Activated gamma-delta T cell (primary cell): ENCODE measurements at regions not wholly inside any gene's neighbourhood (a gene's known extent, or its start where the extent isn't known, plus 50 kb on each side); places are given as distances from the start of the nearest gene placed in this dataset.

Source experiments
- DNase-seq: peaks from one replicate; lab custom pipeline; 2025; lab: John Stamatoyannopoulos, UW

- no peak for DNase-seq
Observed at GRCh38 chr14:71863766-71864165, 68.5 kb upstream of the RGS6 start.
